ENCODE measurements at regions not wholly inside any gene's neighbourhood (a gene's known extent, or its start where the extent isn't known, plus 50 kb on each side); places are given as distances from the start of the nearest gene placed in this dataset.

- H3K4me1 ChIP-seq (ENCODE audit: control insufficient read depth, extremely low read depth, insufficient read depth, low read length): no peaks in the 10 kb centered on the region
- dilution Hi-C loops (cut with MboI; ENCODE audit: extremely low pct_ligation_motif_present, low sequenced_read_pairs) (no loop called here), intact Hi-C loops (cut with micrococcal nuclease) (loop anchor here (10.0 kb wide), 1 partner anchor 345 kb away; the partner anchor contains the start of gene MEF2C)
- H2AFZ ChIP-seq (ENCODE audit: low read depth, low read length): no peak overlapping the region
- CTCF ChIA-PET: no interaction called here
- H3K79me2 ChIP-seq (ENCODE audit: control insufficient read depth, insufficient read depth, low read length): no peaks in the 10 kb centered on the region
- H3K36me3 ChIP-seq (ENCODE audit: control insufficient read depth in 2 of 2, extremely low read depth in 1 of 2, insufficient read depth in 2 of 2, low read length in 2 of 2): no peaks in the 10 kb centered on the region
- DNase-seq (ENCODE audit: low read depth, low spot score): no peak
- H3K9me3 ChIP-seq (replicated peaks; ENCODE audit: control insufficient read depth, insufficient read depth, low read length): no peaks in the 10 kb centered on the region
- no peak overlapping the region for H3K4me3 ChIP-seq (replicated peaks in 1 of 3; ENCODE audit: insufficient read depth in 1 of 3, low read depth in 1 of 3, low read length in 3 of 3)
- no peaks in the 10 kb centered on the region for H4K20me1 ChIP-seq (replicated peaks; ENCODE audit: control insufficient read depth, extremely low read depth, insufficient read depth, low read length)
- H3K27ac ChIP-seq (ENCODE audit: insufficient read depth, low read depth, low read length): no peak overlapping the region
- H3K27me3 ChIP-seq (ENCODE audit: control insufficient read depth in 2 of 2, insufficient read depth in 2 of 2, low read length in 2 of 2): no peaks in the 10 kb centered on the region
- H3K9me1 ChIP-seq (replicated peaks; ENCODE audit: control insufficient read depth, extremely low read depth, insufficient read depth, low read length): no peaks in the 10 kb centered on the region
- no peak overlapping the region for H3K4me2 ChIP-seq (ENCODE audit: insufficient read depth, low read length)
- POLR2A ChIA-PET: no interaction called here
- no peak for TF ChIP-seq MAX (IDR thresholded peaks at IDR 0.05; ENCODE audit: insufficient read depth, insufficient read length)
- TF ChIP-seq CTCF (IDR thresholded peaks at IDR 0.05; ENCODE audit: extremely low read depth in 1 of 2, insufficient read depth in 1 of 2, low read depth in 1 of 2, low read length in 2 of 2): no peak
- H3K9ac ChIP-seq (replicated peaks; ENCODE audit: extremely low read depth, insufficient read depth, low read length): no peak overlapping the region
- FAIRE-seq: no peak
- no TSS peak for BruUV-seq (replicated peaks)
These were observed 347.2 kb upstream of the MEF2C start for GRCh38 chr5:89230178-89230577.

GRCh38 chr5:89229331-89230070 is 346.5 kb upstream of the MEF2C start:
- Histone ChIP-seq H3K9me3 (replicated peaks; ENCODE audit: control insufficient read depth, insufficient read depth, low read length) (no peaks in the 10 kb centered on the region), H3K79me2 (ENCODE audit: control insufficient read depth, insufficient read depth, low read length) (no peaks in the 10 kb centered on the region), H3K27me3 (ENCODE audit: control insufficient read depth in 2 of 2, insufficient read depth in 2 of 2, low read length in 2 of 2) (no peaks in the 10 kb centered on the region), H3K9ac (replicated peaks; ENCODE audit: extremely low read depth, insufficient read depth, low read length) (no peak overlapping the region), H3K27ac (ENCODE audit: insufficient read depth, low read depth, low read length) (no peak overlapping the region), H3K4me2 (ENCODE audit: insufficient read depth, low read length) (no peak overlapping the region), H3K4me1 (ENCODE audit: control insufficient read depth, extremely low read depth, insufficient read depth, low read length) (no peaks in the 10 kb centered on the region), H3K9me1 (replicated peaks; ENCODE audit: control insufficient read depth, extremely low read depth, insufficient read depth, low read length) (no peaks in the 10 kb centered on the region), H3K4me3 (replicated peaks in 1 of 3; ENCODE audit: insufficient read depth in 1 of 3, low read depth in 1 of 3, low read length in 3 of 3) (no peak overlapping the region), H4K20me1 (replicated peaks; ENCODE audit: control insufficient read depth, extremely low read depth, insufficient read depth, low read length) (no peaks in the 10 kb centered on the region), H2AFZ (ENCODE audit: low read depth, low read length) (no peak overlapping the region), H3K36me3 (ENCODE audit: control insufficient read depth in 2 of 2, extremely low read depth in 1 of 2, insufficient read depth in 2 of 2, low read length in 2 of 2) (no peaks in the 10 kb centered on the region)
- intact Hi-C loops (cut with micrococcal nuclease) (loop anchor here (10.0 kb wide), 1 partner anchor 345 kb away; the partner anchor contains the start of gene MEF2C), dilution Hi-C loops (cut with MboI; ENCODE audit: extremely low pct_ligation_motif_present, low sequenced_read_pairs) (no loop called here)
- no TSS peak for BruUV-seq (replicated peaks)
- CTCF ChIA-PET: no interaction called here
- FAIRE-seq (no peak), DNase-seq (ENCODE audit: low read depth, low spot score) (no peak)
- POLR2A ChIA-PET: no interaction called here
- TF ChIP-seq MAX (IDR thresholded peaks at IDR 0.05; ENCODE audit: insufficient read depth, insufficient read length) (no peak), JUN (IDR thresholded peaks at IDR 0.05; ENCODE audit: borderline replicate concordance, insufficient read depth, insufficient read length, low read depth) (no peak), CTCF (IDR thresholded peaks at IDR 0.05; ENCODE audit: extremely low read depth in 1 of 2, insufficient read depth in 1 of 2, low read depth in 1 of 2, low read length in 2 of 2) (no peak), MYC (IDR thresholded peaks at IDR 0.05; ENCODE audit: low read depth, low read length) (no peak), EZH2 (IDR thresholded peaks at IDR 0.05; ENCODE audit: borderline replicate concordance, low read depth, low read length, severe bottlenecking) (no peak), FOS (IDR thresholded peaks at IDR 0.05; ENCODE audit: borderline replicate concordance, insufficient read depth, low read length) (no peak)

Data from endothelial cell of umbilical vein (primary cell).